ENCODE measurements at regions not wholly inside any gene's neighbourhood (a gene's known extent, or its start where the extent isn't known, plus 50 kb on each side); places are given as distances from the start of the nearest gene placed in this dataset.

GRCh38 chr5:135174315-135175096 lies 140.5 kb upstream of the PITX1 start:
- H3K4me1 Mint-ChIP-seq (ENCODE audit: low read depth), result no peaks in the 10 kb centered on the region
- ChIA-PET POLR2A (no interaction called here), CTCF (interaction anchor here (2.2 kb wide), 1 partner anchor 17 kb away, joined by 6 read pairs; no protein-coding TSS in a partner anchor)
- peaks cover 19% of the 10 kb centered on the region for H3K27me3 Mint-ChIP-seq
- intact Hi-C loops (cut with micrococcal nuclease), result no loop called here
- H3K4me3 Mint-ChIP-seq, result no peak overlapping the region
- TF ChIP-seq CTCF (IDR thresholded peaks at IDR 0.05), result no peak
- ATAC-seq (no peak), DNase-seq (no peak)
- no peak overlapping the region for H3K27ac Mint-ChIP-seq
- H3K9me3 Mint-ChIP-seq, result no peaks in the 10 kb centered on the region
- H3K36me3 Mint-ChIP-seq (ENCODE audit: low read depth), result no peaks in the 10 kb centered on the region

GRCh38 chr5:135173662-135174290 lies 139.7 kb upstream of the PITX1 start:
- no peak for TF ChIP-seq CTCF (IDR thresholded peaks at IDR 0.05)
- Mint-ChIP-seq H3K27me3 (peaks cover 20% of the 10 kb centered on the region), H3K36me3 (ENCODE audit: low read depth) (no peaks in the 10 kb centered on the region), H3K27ac (no peak overlapping the region), H3K9me3 (no peaks in the 10 kb centered on the region), H3K4me3 (no peak overlapping the region), H3K4me1 (ENCODE audit: low read depth) (no peaks in the 10 kb centered on the region)
- ATAC-seq (no peak), DNase-seq (no peak)
- POLR2A ChIA-PET, result no interaction called here
- CTCF ChIA-PET, result interaction anchor here (2.2 kb wide), 1 partner anchor 17 kb away, joined by 6 read pairs; no protein-coding TSS in a partner anchor
- intact Hi-C loops (cut with micrococcal nuclease), result no loop called here

GRCh38 chr5:135172718-135173117 lies 138.7 kb upstream of the PITX1 start:
- Mint-ChIP-seq H3K27ac (no peak overlapping the region), H3K36me3 (ENCODE audit: low read depth) (no peaks in the 10 kb centered on the region), H3K27me3 (peaks cover 24% of the 10 kb centered on the region), H3K9me3 (no peaks in the 10 kb centered on the region), H3K4me1 (ENCODE audit: low read depth) (no peaks in the 10 kb centered on the region), H3K4me3 (no peak overlapping the region)
- ChIA-PET CTCF (interaction anchor here (2.2 kb wide), 1 partner anchor 18 kb away, joined by 6 read pairs; no protein-coding TSS in a partner anchor), POLR2A (no interaction called here)
- ATAC-seq, result no peak
- no peak for TF ChIP-seq CTCF (IDR thresholded peaks at IDR 0.05)
- DNase-seq, result no peak
- intact Hi-C loops (cut with micrococcal nuclease), result no loop called here

- ATAC-seq (no peak), DNase-seq (no peak)
- intact Hi-C loops (cut with micrococcal nuclease), result no loop called here
- Mint-ChIP-seq H3K27ac (no peak overlapping the region), H3K4me3 (no peak overlapping the region), H3K27me3 (peaks cover 28% of the 10 kb centered on the region), H3K36me3 (ENCODE audit: low read depth) (no peaks in the 10 kb centered on the region), H3K9me3 (no peaks in the 10 kb centered on the region), H3K4me1 (ENCODE audit: low read depth) (no peaks in the 10 kb centered on the region)
- TF ChIP-seq CTCF (IDR thresholded peaks at IDR 0.05), result no peak
- ChIA-PET CTCF (no interaction called here), POLR2A (no interaction called here)
Observed at GRCh38 chr5:135171336-135171735, 137.3 kb upstream of the PITX1 start.

GRCh38 chr5:135170500-135170899 lies 136.5 kb upstream of the PITX1 start:
- no peak overlapping the region for H3K27ac Mint-ChIP-seq
- intact Hi-C loops (cut with micrococcal nuclease), result no loop called here
- ChIA-PET POLR2A (no interaction called here), CTCF (no interaction called here)
- H3K4me1 Mint-ChIP-seq (ENCODE audit: low read depth), result no peaks in the 10 kb centered on the region
- DNase-seq (peak; percentile 15), ATAC-seq (no peak)
- peaks cover 28% of the 10 kb centered on the region for H3K27me3 Mint-ChIP-seq
- H3K4me3 Mint-ChIP-seq, result no peak overlapping the region
- TF ChIP-seq CTCF (IDR thresholded peaks at IDR 0.05), result no peak
- no peaks in the 10 kb centered on the region for H3K36me3 Mint-ChIP-seq (ENCODE audit: low read depth)
- H3K9me3 Mint-ChIP-seq, result no peaks in the 10 kb centered on the region
